ENCODE measurements at regions not wholly inside any gene's neighbourhood (a gene's known extent, or its start where the extent isn't known, plus 50 kb on each side); places are given as distances from the start of the nearest gene placed in this dataset.

DNA sequence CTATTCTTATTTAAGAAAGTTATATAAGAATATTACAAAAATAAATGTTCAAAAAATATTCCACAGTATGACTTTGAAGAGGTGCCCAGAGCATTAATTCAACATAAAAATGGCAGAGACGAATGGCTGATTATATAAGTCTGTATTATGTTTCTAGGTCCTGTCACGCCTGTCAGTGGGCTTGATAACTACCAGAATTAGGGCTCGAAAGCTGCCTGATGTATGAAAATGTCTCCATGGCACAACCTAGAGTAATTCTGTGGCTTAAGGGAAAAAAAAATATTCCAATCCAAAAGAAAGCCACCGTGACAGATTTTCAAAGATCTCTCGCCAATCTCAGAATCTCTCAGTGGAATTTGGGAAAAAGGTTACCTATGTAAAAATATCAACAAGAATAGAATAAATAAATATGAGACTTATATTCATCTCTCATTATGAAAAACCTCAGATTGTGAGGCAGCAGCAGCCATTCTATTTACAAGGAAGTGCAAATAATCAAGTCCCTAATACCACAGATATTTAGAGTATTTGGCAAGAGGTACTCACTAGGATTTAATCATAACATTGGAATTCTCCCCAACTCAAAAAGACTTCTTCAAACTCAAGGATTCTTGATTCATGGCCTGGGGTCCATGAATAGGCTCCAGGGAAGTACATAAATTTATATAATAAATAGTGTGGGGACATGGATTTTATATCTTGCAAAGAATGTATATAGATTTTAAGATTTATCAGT lies 489.1 kb upstream of the INTU start:
- DNase-seq = no peak
- no peak overlapping the region for H2AFZ ChIP-seq (ENCODE audit: low read depth, low read length)
- H3K9ac ChIP-seq (ENCODE audit: low read depth, low read length) = no peak overlapping the region
- no peak overlapping the region for H3K27ac ChIP-seq (ENCODE audit: low read length)
- no peaks in the 10 kb centered on the region for H3K9me3 ChIP-seq (ENCODE audit: insufficient read depth, low read length, severe bottlenecking)
- no peaks in the 10 kb centered on the region for H3K27me3 ChIP-seq (ENCODE audit: insufficient read depth, low read length, poor library complexity)
- no peaks in the 10 kb centered on the region for H3K79me2 ChIP-seq (ENCODE audit: insufficient read depth, low read length)
- no peaks in the 10 kb centered on the region for H3K36me3 ChIP-seq (ENCODE audit: insufficient read depth, low read length)
- no peak for ATAC-seq (ENCODE audit: insufficient read depth, low read depth)
- TF ChIP-seq EZH2 (IDR thresholded peaks at IDR 0.05; ENCODE audit: borderline replicate concordance, low read depth, low read length, severe bottlenecking) = no peak
- TF ChIP-seq, protein P1, sequence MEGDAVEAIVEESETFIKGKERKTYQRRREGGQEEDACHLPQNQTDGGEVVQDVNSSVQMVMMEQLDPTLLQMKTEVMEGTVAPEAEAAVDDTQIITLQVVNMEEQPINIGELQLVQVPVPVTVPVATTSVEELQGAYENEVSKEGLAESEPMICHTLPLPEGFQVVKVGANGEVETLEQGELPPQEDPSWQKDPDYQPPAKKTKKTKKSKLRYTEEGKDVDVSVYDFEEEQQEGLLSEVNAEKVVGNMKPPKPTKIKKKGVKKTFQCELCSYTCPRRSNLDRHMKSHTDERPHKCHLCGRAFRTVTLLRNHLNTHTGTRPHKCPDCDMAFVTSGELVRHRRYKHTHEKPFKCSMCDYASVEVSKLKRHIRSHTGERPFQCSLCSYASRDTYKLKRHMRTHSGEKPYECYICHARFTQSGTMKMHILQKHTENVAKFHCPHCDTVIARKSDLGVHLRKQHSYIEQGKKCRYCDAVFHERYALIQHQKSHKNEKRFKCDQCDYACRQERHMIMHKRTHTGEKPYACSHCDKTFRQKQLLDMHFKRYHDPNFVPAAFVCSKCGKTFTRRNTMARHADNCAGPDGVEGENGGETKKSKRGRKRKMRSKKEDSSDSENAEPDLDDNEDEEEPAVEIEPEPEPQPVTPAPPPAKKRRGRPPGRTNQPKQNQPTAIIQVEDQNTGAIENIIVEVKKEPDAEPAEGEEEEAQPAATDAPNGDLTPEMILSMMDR (IDR thresholded peaks at IDR 0.05; ENCODE audit: borderline replicate concordance, extremely low read depth, low read length, poor library complexity, severe bottlenecking) = no peak
- no peaks in the 10 kb centered on the region for H4K20me1 ChIP-seq (ENCODE audit: insufficient read depth, low read length)
- H3K4me3 ChIP-seq (ENCODE audit: low read depth in 1 of 2, low read length in 2 of 2) = no peak overlapping the region
- H3K4me1 ChIP-seq (ENCODE audit: insufficient read depth, low read length) = no peaks in the 10 kb centered on the region
- no peak overlapping the region for H3K4me2 ChIP-seq (ENCODE audit: insufficient read depth, low read length)

DNA sequence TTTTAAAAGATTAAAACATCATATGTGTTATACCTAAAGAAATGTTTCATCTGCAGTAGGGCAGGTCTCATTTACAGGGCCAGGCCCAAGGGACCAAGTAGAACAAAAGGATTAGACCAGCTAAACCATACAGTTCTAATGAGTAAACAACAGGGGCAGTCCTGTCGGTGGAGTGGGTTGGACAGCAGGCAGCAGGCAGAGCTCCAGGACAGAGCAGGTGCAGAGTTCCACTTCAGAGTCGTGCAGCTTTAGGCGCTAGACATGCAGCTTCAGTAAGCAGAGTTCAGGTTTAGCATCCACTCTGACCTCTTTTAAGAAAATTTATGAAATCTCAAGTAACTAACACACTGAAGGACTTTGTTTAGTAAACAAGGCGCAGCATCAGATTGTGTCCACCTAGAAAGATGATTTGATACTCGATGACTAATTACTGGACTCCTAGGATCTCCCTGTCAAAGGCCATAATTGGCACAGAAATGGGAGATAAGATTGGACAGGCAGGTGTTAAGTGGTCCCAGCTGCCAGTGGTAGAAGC lies 487.7 kb upstream of the INTU start:
- no peak for ATAC-seq (ENCODE audit: insufficient read depth, low read depth)
- no peak overlapping the region for H3K27ac ChIP-seq (ENCODE audit: low read length)
- no peaks in the 10 kb centered on the region for H3K27me3 ChIP-seq (ENCODE audit: insufficient read depth, low read length, poor library complexity)
- H3K4me2 ChIP-seq (ENCODE audit: insufficient read depth, low read length) = no peak overlapping the region
- H3K9me3 ChIP-seq (ENCODE audit: insufficient read depth, low read length, severe bottlenecking) = no peaks in the 10 kb centered on the region
- H3K9ac ChIP-seq (ENCODE audit: low read depth, low read length) = no peak overlapping the region
- no peaks in the 10 kb centered on the region for H3K79me2 ChIP-seq (ENCODE audit: insufficient read depth, low read length)
- no peak overlapping the region for H2AFZ ChIP-seq (ENCODE audit: low read depth, low read length)
- no peaks in the 10 kb centered on the region for H4K20me1 ChIP-seq (ENCODE audit: insufficient read depth, low read length)
- no peaks in the 10 kb centered on the region for H3K36me3 ChIP-seq (ENCODE audit: insufficient read depth, low read length)
- no peak overlapping the region for H3K4me3 ChIP-seq (ENCODE audit: low read depth in 1 of 2, low read length in 2 of 2)
- no peaks in the 10 kb centered on the region for H3K4me1 ChIP-seq (ENCODE audit: insufficient read depth, low read length)
- TF ChIP-seq, protein P1 (IDR thresholded peaks at IDR 0.05; ENCODE audit: borderline replicate concordance, extremely low read depth, low read length, poor library complexity, severe bottlenecking) = no peak
- TF ChIP-seq EZH2 (IDR thresholded peaks at IDR 0.05; ENCODE audit: borderline replicate concordance, low read depth, low read length, severe bottlenecking) = no peak
- DNase-seq = no peak

DNA sequence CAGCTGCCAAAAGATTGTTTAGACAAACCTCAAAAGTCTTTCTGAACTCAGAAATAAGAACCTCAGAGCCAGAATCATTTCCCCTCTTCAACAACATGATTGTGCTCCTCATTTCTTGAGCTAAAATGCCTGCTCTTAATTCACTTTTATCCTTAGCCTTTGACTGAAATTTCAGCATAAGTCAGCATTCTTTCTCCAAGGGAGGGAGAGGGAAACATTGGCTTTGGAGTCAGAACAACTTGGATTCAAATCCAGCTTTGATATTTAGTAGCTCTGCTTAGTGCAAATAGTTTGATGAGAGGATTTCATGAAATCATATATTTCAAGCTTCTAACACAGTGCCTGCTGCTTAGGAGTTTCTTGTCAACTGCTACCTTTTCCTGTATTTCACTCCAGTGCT lies 484.6 kb upstream of the INTU start:
- Histone ChIP-seq H3K4me2 (ENCODE audit: insufficient read depth, low read length) (no peak overlapping the region), H3K79me2 (ENCODE audit: insufficient read depth, low read length) (no peaks in the 10 kb centered on the region), H4K20me1 (ENCODE audit: insufficient read depth, low read length) (no peaks in the 10 kb centered on the region), H3K27me3 (ENCODE audit: insufficient read depth, low read length, poor library complexity) (no peaks in the 10 kb centered on the region), H2AFZ (ENCODE audit: low read depth, low read length) (no peak overlapping the region), H3K9ac (ENCODE audit: low read depth, low read length) (no peak overlapping the region), H3K36me3 (ENCODE audit: insufficient read depth, low read length) (no peaks in the 10 kb centered on the region), H3K4me3 (ENCODE audit: low read depth in 1 of 2, low read length in 2 of 2) (no peak overlapping the region), H3K4me1 (ENCODE audit: insufficient read depth, low read length) (no peaks in the 10 kb centered on the region), H3K27ac (ENCODE audit: low read length) (no peak overlapping the region), H3K9me3 (ENCODE audit: insufficient read depth, low read length, severe bottlenecking) (no peaks in the 10 kb centered on the region)
- no peak for ATAC-seq (ENCODE audit: insufficient read depth, low read depth)
- TF ChIP-seq, protein P1 (IDR thresholded peaks at IDR 0.05; ENCODE audit: borderline replicate concordance, extremely low read depth, low read length, poor library complexity, severe bottlenecking) = no peak
- no peak for TF ChIP-seq EZH2 (IDR thresholded peaks at IDR 0.05; ENCODE audit: borderline replicate concordance, low read depth, low read length, severe bottlenecking)
- DNase-seq = no peak
